ENCODE measurements at regions not wholly inside any gene's neighbourhood (a gene's known extent, or its start where the extent isn't known, plus 50 kb on each side); places are given as distances from the start of the nearest gene placed in this dataset.

DNA sequence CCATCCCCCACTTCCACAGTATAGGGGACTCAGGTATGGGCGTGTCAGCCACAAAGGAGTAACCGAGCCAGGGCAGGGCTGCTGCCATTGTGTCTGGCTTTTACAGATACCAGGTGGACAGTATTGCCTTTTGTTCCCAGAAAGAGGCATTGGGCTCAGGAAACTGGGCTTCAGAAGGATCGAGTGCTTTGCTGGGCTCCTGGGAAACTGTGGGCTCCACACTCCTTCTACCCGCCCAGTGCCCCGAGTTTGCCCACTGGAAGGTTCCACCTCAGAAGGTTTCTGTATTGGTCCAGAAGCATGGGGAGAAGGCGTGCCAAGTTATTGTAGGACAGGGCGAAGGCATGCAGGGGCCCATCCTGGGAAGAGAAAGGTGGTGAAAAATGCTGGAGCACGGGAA lies 894.4 kb downstream of the TBC1D22A start:
- DNase-seq (ENCODE audit: low read depth in 2 of 2): no peak

DNA sequence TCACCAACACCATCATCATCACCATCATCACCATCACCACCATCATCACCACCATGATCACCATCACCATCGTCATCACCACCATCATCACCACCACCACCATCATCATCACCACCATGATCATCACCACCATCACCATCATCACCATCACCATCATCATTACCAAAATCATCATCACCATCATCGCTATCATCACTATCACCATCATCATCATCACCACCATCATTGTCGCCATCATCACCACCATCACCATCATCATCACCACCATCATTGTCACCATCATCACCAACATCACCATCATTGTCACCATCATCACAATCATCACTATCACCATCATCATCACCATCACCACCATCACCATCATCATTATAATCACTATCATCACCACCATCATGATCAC lies 893.5 kb downstream of the TBC1D22A start:
- DNase-seq (ENCODE audit: low read depth in 2 of 2): no peak

DNA sequence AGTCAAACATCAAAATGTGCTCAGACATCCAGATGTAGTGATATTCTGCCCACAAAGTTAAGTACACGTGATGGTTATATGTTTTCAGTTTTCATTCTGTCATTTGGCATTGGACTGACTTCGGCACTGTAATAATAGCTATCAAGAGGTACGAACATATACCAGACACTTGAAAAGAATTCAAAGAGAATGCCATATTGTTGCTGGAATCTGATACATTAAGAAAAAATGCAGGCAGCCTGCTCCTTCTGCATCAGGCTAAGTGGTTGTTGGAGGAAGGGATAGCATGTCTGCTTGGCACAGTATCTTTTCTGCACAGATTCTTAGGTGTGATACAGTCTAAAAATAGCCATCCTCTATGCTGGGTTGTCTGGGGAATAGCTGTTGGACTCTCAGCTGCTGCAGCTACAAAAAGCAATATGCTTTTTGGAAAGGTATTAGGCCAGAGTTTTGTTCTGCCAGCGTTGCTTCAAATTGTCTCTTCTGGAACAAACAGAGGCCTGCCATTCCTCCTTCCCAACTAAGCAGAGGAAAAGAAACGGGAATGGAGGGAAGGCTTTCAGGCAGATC lies 892.6 kb downstream of the TBC1D22A start:
- no peak for DNase-seq (ENCODE audit: low read depth in 2 of 2)

DNA sequence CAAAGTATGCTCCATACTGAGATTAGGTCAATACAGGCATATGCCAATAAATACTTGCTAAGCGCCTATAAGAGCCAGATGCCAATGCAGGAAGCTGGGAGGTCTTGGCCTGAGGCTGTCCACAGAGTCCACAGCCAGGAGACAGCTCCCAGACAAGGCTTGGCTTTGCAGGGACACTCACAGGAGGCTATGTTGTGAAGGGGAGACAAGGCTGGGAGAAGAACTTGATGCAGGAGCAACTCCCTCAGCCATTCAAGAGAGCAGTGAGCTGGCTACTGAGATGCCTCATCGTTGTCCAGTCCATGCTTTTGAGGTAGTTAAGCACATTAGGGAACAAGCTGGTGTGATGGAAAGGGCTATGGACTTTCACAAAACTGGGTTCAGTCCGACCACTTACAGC lies 891.5 kb downstream of the TBC1D22A start:
- DNase-seq (ENCODE audit: low read depth in 2 of 2): no peak

DNA sequence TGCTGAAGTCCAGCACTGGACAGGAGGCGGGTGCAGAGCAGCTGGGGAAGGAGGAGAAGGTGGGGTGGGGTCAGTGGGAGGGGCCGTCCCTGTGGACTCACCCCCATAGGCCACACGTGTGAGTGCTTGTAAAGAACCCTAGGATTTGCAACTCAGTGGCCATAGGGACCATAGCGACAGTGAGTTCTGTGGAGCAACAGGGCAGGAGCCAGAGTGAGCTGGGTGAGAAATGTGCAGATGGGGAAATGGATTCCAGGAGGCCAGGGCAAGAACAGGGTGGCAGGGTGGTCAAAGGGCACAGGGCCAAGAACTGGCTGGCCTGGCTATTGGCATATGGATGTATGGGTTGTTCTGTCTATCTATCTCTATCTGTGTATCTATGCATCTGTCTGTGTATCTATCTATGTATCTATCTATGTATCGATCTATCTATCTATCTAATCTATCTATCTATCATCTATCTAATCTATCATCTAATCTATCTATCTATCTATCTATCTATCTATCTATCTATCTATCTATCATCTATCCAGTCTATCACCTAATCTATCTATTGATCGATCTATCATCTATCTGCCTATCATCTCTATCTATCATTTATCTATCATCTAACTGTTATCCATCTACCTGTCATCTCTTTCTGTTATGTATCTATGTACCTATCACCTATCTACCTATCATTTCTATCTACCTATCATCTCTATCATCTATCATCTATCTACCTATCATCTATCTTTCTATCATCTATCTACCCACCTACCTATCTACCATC lies 889.0 kb downstream of the TBC1D22A start:
- DNase-seq (ENCODE audit: low read depth in 2 of 2): no peak

DNA sequence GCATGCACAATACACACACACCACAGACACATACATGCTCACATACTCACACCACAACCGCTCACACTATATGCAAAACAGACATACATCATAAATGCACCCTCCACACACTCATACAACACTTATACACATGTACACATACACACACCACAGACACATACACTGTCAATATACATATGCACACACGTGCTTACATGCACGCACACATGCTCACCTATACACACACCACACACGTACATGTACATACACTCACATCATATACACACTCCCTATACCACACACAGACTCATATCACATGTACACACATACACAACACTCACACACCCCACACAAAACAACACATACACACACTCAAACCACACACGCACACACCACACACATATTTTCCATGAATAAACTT lies 885.3 kb downstream of the TBC1D22A start:
- no peak for DNase-seq (ENCODE audit: low read depth in 2 of 2)

DNA sequence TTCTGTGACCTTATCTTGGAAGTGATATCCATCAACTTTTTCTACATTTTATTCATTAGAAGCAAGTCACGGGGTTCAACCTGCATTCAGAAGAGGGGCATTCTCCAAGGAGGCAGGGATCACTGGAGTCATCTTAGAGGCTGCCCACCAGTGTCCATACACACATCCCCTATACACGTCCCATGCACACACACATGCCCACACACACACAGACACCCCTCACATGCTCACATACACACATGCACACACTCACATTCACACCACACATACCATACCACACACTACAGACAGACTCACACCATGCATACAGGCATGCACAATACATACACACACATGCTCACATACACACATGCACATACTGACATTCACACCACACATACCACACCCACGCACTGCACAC lies 884.7 kb downstream of the TBC1D22A start:
- no peak for DNase-seq (ENCODE audit: low read depth in 2 of 2)

DNA sequence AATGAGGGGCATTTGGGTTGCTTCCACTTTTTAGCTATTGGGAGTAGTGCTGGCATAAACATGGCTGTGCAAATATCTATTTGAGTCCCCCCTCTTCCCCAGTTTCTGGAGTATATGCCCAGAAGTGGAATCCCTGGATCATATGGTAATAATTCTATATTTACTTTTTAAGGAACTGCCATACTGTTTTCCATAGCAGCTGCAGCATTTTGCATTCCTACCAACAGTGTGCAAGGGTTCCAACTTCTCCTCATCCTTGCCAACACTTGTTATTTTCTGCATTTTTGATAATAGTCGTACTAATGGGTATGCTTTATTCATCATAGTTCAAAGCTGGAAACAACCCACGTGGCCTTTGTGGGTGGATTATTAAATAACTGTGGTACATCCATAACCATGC lies 883.5 kb downstream of the TBC1D22A start:
- no peak for DNase-seq (ENCODE audit: low read depth in 2 of 2)

DNA sequence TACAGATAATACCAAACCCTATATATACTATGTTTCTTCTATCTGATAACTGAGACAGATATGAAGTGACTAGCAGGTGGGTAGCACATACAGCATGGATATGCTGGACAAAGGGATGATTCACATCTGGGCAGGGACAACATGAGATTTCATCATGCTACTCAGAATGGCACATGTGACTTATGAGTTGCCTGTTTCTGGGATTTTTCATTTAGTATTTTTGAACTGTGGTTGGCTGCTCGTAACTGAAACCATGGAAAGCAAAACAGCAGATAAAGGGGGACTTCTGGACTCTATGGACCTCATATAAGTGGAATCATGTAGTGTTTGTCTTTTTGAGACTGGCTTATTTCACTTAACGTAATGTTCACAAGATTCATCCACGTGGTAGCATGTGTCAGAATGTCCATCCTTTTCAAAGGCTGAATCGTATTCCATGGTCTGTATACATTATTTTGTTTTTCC lies 883.0 kb downstream of the TBC1D22A start:
- no peak for DNase-seq (ENCODE audit: low read depth in 2 of 2)

DNA sequence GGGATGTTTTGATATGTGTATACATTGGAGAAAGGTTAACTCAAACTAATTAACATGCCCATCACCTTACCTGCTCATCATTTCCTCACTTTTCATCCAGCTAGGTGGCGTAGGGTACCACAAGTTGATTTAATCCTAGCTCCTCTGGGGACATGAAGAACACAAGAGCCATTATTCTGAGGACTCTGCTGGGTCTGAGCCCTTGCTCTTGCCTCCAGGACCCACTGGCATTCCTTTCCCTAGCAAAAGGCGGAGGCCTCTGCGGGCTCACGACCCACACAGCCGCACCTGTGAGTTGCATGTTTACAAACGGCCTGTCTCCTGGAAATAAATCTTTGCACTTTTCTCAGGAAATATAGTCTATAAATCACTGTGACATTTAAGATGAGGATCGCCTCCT lies 871.9 kb downstream of the TBC1D22A start:
- DNase-seq (ENCODE audit: low read depth in 2 of 2): no peak

DNA sequence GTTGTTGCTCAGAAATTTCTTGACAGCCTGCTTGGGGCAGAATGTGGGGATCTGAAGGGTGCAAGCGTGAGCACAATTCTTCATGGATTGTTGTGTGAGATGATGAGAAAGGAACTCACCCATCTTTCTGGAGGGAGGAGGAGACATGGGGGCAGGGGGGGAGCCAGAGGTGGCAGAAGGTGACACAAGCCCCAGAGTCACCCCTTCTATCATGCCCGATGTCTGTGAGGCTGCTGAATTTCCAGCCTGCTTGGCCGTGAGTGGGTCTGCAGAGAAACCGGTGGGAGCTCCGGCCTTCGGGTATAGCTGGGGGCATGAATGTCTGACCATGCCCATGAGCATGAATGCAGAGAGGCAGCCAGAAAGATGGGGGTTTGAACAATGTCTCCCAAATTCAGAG lies 870.7 kb downstream of the TBC1D22A start:
- DNase-seq (ENCODE audit: low read depth in 2 of 2): no peak

DNA sequence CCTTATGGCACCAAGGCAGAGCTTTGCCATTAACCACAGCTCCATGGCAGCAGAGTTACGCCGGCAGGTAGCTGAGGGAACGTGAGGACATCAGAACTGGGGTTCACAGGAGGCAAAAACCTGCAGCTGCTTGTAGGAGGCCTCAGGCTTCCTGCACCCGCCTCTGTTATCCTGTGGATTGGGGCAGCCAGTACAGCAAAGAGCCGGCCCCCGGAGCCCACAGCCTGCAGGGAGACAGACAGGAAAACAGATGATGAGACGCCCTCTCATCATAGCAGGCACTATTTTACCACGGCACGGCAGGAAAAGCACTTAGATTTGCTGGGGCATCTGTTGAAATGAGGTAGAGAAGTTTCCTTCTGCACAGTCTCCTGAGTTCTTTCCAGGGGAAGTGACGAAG lies 870.3 kb downstream of the TBC1D22A start:
- no peak for DNase-seq (ENCODE audit: low read depth in 2 of 2)

DNA sequence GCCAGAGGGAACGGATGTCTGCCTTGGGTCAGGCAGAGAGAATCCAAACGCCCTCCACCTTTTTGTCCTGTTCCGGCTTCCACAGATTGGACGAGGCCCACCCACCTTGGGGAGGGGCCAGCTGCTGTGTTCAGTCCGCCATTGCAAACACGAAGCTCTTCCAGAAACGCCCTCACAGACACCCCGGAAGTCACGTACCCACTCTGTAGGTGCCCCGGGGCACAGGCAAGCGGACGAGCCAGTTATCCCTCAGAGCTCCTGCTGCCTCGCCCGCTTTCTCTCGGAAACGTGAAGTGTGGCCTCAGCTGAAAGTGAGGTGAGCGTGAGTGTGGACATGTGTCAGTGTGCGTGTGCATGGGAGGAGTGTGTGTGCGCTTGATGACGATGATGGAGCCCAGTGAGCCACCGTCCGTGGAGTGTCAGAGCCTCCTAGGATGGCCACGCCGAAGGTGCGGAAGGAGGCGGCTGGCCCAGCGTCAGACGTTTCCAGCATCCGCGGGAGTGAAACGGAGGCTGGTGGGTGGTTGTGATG lies 869.2 kb downstream of the TBC1D22A start:
- no peak for DNase-seq (ENCODE audit: low read depth in 2 of 2)

DNA sequence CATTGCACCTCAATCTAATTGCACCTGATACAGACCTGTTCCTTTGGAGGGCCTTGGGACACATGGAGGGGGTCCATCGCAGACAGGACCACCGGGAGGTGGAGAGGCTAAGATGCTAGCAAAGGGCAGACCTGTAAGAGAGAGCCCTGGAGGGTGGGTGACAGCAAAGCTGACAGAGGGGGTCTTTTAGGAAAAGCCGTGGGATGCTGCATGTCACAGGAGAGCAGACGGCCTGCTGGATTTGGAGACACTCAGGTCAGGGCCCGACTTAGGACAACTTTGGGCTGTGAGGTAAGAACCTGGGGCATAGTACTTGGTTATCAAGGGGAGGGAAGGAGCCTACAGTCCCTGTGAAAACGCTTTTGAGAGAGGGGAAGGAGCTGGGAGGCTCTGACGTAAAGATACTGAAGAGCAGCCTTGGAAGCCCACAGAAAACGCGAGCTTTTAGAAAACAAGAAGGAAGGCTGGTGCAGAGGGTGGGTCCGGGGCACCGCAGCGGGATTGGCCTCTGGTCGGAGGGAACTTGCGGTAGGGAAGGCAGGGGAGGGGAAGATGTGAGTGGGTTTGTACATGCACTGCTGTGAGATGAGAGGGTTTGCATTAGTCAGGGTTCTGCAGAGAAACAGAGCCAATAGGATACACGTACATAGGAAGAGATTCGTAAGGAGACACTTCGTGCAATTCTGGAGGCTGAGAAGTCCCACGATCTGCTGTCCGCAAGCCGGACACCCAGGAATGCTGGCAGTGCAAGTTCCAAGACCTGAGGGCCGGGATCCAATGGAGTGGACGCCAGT lies 868.5 kb downstream of the TBC1D22A start:
- DNase-seq (ENCODE audit: low read depth in 2 of 2): no peak

DNA sequence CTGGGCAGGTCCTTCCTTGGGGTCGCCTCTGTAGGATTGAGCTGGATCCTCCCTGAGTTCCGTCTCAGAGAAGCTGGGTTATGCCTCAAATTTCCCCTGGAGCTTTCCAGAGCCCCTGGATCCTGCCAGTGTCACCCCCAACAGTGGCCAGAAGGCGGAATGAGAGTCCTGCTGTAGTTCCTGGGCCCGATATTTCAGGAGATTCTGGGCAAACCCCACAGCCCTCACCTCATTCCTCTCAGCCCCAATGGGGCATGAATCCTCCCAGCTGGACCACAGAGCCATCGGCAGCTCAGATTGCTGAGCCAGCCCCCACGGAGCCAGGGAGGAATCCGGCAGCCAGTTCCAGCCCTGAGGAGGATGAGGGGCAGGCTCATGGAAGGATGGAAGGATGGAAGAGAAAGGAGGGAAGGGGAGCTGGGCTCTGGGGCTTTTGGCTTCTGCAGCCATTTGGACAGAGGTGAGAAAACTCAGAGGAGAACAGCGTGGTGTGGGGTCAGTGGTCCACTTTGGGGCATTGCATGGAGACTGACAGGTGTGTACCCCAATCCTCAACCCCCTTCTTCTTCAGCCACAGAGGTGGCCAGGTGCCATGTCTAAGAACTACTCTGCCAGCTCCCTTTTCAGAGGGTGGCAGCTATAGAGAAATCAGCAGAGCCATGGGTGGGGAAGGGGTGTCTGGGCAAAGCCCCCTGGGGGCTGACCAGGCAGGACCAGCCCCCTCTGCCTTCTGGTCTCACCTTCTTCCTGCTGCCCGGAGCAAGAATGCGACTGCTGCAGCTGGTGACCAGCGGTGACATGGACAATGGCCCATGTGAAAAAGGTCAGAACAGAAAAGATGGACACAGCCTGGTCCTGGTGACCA lies 867.6 kb downstream of the TBC1D22A start:
- no peak for DNase-seq (ENCODE audit: low read depth in 2 of 2)

DNA sequence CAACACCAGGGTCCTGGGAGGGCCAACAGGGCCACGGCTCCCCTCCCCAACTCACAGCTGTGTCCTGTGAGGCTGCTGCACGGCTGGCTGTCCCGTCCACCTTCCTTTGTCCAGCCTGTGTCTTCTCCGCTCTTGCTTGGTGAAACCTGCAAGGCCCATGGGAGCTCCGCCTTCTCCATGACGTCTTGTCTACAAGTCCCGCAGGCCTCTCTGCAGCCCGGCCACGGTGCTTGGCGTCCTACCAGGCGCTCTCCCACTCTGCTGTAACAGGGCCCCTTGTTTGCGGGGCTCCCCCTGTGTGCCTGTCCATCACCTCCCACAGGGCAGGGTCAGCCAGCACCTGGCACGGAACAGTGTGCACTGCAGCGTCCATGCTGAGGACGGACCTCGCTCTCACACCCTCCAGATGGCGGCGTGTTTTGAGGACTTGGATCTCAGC lies 866.8 kb downstream of the TBC1D22A start:
- DNase-seq (ENCODE audit: low read depth in 2 of 2): no peak

DNA sequence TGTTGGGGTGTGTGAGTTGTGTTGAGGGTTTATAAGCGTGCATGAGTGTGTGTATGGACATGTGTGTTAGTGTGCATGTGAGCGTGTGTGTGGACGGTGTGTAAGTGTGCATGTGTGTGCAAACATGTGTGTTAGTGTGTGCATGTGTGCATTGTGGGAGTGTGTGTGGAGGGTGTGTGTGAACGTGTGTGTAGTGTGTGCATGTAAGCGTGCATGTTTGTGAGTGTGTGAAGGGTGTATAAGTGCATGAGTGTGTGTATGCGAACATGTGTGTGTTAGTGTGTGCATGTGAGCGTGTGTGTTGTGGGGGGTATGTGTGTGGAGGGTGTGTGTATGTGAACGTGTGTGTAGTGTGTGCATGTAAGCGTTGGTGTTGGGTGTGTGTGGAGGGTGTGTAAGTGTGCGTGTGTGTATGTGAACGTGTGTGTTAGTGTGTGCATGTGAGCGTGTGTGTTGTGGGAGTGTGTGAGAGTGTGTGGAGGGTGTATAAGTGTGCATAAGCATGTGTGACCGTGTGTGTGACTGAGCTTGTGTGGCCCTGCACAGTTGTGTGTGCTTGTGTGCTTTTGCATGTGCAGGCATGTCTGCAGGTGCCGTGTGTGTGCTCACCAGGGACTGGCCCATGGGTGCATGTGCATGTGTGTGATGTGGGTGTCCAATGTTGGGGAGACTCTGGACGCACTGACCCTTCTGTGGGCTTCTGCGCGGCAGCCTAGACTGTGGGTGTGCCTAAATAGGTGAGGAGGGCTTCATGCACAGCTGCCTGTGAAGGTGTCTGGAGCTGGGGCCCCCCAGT lies 866.2 kb downstream of the TBC1D22A start:
- DNase-seq (ENCODE audit: low read depth in 2 of 2): no peak

DNA sequence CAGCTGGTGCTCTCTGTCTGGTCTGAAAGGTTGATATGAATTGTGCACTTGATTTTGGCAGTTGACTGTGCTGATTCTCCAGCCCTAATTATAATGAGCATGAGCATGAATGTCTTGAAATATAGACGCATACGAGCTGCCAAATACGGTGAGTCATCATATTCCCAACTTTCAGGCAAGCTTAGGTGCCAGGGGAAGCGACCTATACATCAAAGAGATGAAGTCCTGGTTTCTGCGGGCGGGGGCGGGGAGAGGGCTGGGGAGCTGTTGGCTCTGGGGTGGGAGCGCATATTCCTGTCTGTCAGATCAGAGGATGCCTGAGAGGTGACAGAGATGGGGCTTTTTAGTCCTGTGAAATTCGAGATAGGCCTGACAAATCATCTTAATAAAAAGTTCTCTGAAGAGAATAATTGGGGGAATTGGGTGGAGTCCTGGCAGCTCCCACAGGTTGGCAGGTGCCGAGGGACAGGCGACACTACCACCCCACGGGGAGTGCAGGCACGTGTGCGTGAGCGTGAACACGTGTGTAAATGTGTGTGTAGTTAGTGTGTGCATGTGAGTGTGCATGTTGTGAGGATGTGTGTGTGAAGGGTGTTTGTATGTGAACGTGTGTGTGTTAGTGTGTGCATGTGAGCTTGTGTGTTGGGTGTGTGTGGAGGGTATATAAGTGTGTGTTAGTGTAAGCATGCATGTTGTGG lies 865.3 kb downstream of the TBC1D22A start:
- no peak for DNase-seq (ENCODE audit: low read depth in 2 of 2)

DNA sequence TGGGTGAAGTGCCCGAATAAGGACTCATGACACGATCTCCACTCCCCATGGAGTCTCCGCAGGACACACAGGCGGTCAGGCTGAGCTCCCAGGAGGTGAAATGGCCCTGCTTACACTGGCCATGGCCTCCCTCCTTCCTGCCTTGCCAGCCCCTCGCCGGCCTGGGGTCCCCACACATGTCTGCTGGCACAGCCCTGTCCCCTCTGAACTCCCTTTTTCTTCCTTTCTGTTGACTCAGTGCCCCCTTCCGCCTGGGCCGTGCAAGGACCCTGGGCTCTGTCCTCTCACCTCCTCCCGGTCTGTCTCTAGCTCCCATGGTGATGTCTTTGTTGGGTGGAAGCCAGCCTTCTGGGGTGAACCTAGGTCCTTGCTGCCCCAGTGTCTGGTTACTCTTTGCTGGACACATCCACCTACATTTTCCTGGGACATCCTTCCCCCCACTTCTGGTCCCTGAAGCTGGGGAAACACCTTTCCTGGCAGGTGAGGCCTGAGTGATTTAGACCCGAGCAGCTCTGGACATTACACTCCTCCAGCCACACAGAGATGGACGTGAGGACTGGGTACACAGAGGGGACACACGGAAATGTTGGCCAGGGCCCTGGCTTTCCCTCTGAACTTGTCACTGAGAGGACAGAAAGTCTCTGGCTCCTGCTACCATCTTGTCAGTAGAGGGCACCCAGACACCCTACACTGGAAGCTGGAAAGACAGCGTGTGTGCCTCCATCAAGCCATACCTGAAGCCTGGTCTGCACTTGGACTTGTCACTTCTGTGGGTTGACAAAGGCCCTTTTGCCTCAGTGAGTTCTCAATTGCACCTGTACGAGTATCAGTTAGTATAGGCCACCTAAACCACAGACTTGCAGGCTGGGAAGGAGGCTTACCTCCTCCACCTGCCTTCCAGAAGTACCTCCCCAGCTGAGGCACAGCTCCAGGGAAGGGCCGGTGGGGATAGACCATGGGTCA lies 864.3 kb downstream of the TBC1D22A start:
- DNase-seq (ENCODE audit: low read depth in 2 of 2): no peak
